ENCODE measurements at regions not wholly inside any gene's neighbourhood (a gene's known extent, or its start where the extent isn't known, plus 50 kb on each side); places are given as distances from the start of the nearest gene placed in this dataset.

GRCh38 chr11:122168218-122168617 is 52.2 kb upstream of the BLID start:
- BruUV-seq (replicated peaks), result no TSS peak
- intact Hi-C loops (cut with micrococcal nuclease; ENCODE audit: unreplicated experiment), result no loop called here
- Histone ChIP-seq H3K36me3 (ENCODE audit: control insufficient read depth, insufficient read depth, low read length) (no peaks in the 10 kb centered on the region), H3K4me1 (no peaks in the 10 kb centered on the region), H3K9me3 (no peaks in the 10 kb centered on the region), H3K27me3 (replicated peaks; ENCODE audit: control insufficient read depth, insufficient read depth, low read length) (no peaks in the 10 kb centered on the region), H3K4me3 (ENCODE audit: low read depth, low read length) (no peak overlapping the region)
- H3K27ac Mint-ChIP-seq (ENCODE audit: unreplicated experiment), result no peak overlapping the region
- CTCF ChIA-PET, result no interaction called here
- DNase-seq, result no peak
- H3K9me3 Mint-ChIP-seq (ENCODE audit: unreplicated experiment), result no peaks in the 10 kb centered on the region
- no peaks in the 10 kb centered on the region for H3K36me3 Mint-ChIP-seq (ENCODE audit: insufficient read depth, unreplicated experiment)
- no peaks in the 10 kb centered on the region for H3K4me1 Mint-ChIP-seq (ENCODE audit: low read depth, unreplicated experiment)
- no peak overlapping the region for H3K4me3 Mint-ChIP-seq (ENCODE audit: unreplicated experiment)
- H3K27me3 Mint-ChIP-seq (ENCODE audit: insufficient read depth, unreplicated experiment), result peaks cover 18% of the 10 kb centered on the region
- no peak for TF ChIP-seq CTCF (IDR thresholded peaks at IDR 0.05; ENCODE audit: insufficient read depth in 1 of 2, low read depth in 1 of 2, low read length in 1 of 2, severe bottlenecking in 1 of 2, unreplicated experiment in 1 of 2)
- POLR2A ChIA-PET, result no interaction called here

GRCh38 chr11:122167100-122167499 is 51.1 kb upstream of the BLID start:
- Mint-ChIP-seq H3K9me3 (ENCODE audit: unreplicated experiment) (no peaks in the 10 kb centered on the region), H3K27me3 (ENCODE audit: insufficient read depth, unreplicated experiment) (peaks cover 19% of the 10 kb centered on the region), H3K27ac (ENCODE audit: unreplicated experiment) (no peak overlapping the region), H3K4me3 (ENCODE audit: unreplicated experiment) (no peak overlapping the region), H3K36me3 (ENCODE audit: insufficient read depth, unreplicated experiment) (no peaks in the 10 kb centered on the region), H3K4me1 (ENCODE audit: low read depth, unreplicated experiment) (no peaks in the 10 kb centered on the region)
- Histone ChIP-seq H3K27me3 (replicated peaks; ENCODE audit: control insufficient read depth, insufficient read depth, low read length) (no peaks in the 10 kb centered on the region), H3K4me1 (no peaks in the 10 kb centered on the region), H3K4me3 (ENCODE audit: low read depth, low read length) (no peak overlapping the region), H3K36me3 (ENCODE audit: control insufficient read depth, insufficient read depth, low read length) (no peaks in the 10 kb centered on the region), H3K9me3 (no peaks in the 10 kb centered on the region)
- ChIA-PET CTCF (interaction anchor here (0.5 kb wide), 1 partner anchor 20 kb away, joined by 6 read pairs; no protein-coding TSS in a partner anchor), POLR2A (no interaction called here)
- intact Hi-C loops (cut with micrococcal nuclease; ENCODE audit: unreplicated experiment), result no loop called here
- no peak for TF ChIP-seq CTCF (IDR thresholded peaks at IDR 0.05; ENCODE audit: insufficient read depth in 1 of 2, low read depth in 1 of 2, low read length in 1 of 2, severe bottlenecking in 1 of 2, unreplicated experiment in 1 of 2)
- no peak for DNase-seq
- no TSS peak for BruUV-seq (replicated peaks)

- TF ChIP-seq CTCF (IDR thresholded peaks at IDR 0.05; ENCODE audit: insufficient read depth in 1 of 2, low read depth in 1 of 2, low read length in 1 of 2, severe bottlenecking in 1 of 2, unreplicated experiment in 1 of 2), result no peak
- intact Hi-C loops (cut with micrococcal nuclease; ENCODE audit: unreplicated experiment), result no loop called here
- Mint-ChIP-seq H3K9me3 (ENCODE audit: unreplicated experiment) (no peaks in the 10 kb centered on the region), H3K36me3 (ENCODE audit: insufficient read depth, unreplicated experiment) (no peaks in the 10 kb centered on the region), H3K27me3 (ENCODE audit: insufficient read depth, unreplicated experiment) (peaks cover 20% of the 10 kb centered on the region), H3K4me3 (ENCODE audit: unreplicated experiment) (no peak overlapping the region), H3K4me1 (ENCODE audit: low read depth, unreplicated experiment) (no peaks in the 10 kb centered on the region), H3K27ac (ENCODE audit: unreplicated experiment) (no peak overlapping the region)
- Histone ChIP-seq H3K4me3 (ENCODE audit: low read depth, low read length) (no peak overlapping the region), H3K9me3 (no peaks in the 10 kb centered on the region), H3K27me3 (replicated peaks; ENCODE audit: control insufficient read depth, insufficient read depth, low read length) (no peaks in the 10 kb centered on the region), H3K36me3 (ENCODE audit: control insufficient read depth, insufficient read depth, low read length) (no peaks in the 10 kb centered on the region), H3K4me1 (no peaks in the 10 kb centered on the region)
- POLR2A ChIA-PET, result interaction anchor here (0.6 kb wide), 1 partner anchor 1484 kb away, joined by 3 read pairs; no protein-coding TSS in a partner anchor
- CTCF ChIA-PET, result interaction anchor here (0.5 to 0.7 kb wide), 3 partner anchors 46 to 150 kb away, joined by 3 to 8 read pairs (median 6); no protein-coding TSS in a partner anchor
- BruUV-seq (replicated peaks), result no TSS peak
- no peak for DNase-seq
Measured at GRCh38 chr11:122165607-122166371, 49.8 kb upstream of the BLID start.

All from Caco-2 (cell line).